ENCODE measurements at regions not wholly inside any gene's neighbourhood (a gene's known extent, or its start where the extent isn't known, plus 50 kb on each side); places are given as distances from the start of the nearest gene placed in this dataset.
"Not testable (repeated sequence)": the region's sequence is repeated elsewhere in the genome, so short reads cannot be mapped to it uniquely, and the experiment has no call there.

DNA sequence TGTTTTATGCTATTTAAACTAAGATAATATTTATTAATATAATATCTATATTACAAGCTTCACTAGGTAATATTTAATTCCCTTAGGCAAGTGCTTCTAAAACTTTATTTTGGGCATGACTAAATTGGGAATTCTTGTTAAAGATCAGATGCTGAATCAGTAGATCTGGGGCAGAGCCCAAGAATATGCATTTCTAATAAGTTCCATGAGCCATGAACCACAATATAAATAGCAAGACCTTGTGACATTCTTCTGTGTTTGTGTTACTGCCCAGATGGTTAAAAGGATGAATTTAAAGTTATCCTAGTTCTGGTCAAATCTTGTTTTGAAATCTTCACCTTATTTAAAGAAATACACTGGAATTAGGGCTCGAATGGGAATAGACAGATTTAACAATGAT lies 258.4 kb upstream of the CACNA2D1 start:
- no peak for DNase-seq

GRCh38 chr7:82700741-82701140 lies 257.2 kb upstream of the CACNA2D1 start:
- DNase-seq: no peak

- no peak for DNase-seq
Measured at GRCh38 chr7:82699773-82700186, 256.2 kb upstream of the CACNA2D1 start.

- no peak for DNase-seq
Measured at GRCh38 chr7:82697897-82698296, 254.3 kb upstream of the CACNA2D1 start.

DNA sequence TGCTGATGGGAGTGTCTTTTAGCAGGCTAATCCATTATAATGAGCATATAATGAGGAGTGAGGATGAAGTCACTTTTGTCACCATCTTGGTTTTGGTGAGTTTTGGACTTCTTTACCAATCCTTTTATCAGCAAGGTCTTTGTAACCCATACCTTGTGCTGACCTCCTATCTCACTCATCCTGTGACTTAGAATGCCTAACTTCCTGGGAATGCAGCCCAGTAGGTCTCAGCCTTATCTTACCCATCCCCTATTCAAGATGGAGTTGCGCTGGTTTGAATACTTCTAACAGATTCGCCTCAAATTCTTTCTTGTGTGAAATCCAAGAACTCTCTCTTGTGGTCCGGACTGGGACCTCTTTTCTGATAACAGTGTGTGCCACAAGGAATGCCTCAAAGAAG lies 253.1 kb upstream of the CACNA2D1 start:
- no peak for DNase-seq

GRCh38 chr7:82694022-82694421 lies 250.4 kb upstream of the CACNA2D1 start:
- no peak for DNase-seq

- DNase-seq: no peak
Measured at GRCh38 chr7:82690929-82691328, 247.4 kb upstream of the CACNA2D1 start.

DNA sequence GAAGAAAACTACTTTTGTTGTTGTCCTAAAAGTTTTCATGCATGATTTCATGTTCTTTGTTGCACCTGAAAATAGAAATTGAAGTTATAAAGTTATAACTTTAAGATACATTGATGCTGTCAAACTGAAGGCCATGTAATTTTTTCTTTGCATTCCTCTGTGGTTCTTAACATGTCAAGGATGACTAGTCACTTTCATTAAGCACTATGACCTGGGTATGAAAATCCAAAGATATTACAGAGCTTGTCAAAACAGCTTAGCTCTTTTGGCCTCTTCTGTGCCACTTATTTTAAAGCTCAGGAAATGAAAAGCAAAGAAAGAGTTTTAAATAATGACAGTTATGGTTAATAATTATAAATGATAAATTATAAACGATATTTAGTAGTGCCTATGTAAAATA lies 241.6 kb upstream of the CACNA2D1 start:
- DNase-seq: no peak

GRCh38 chr7:82678716-82679115 lies 235.1 kb upstream of the CACNA2D1 start:
- DNase-seq: no peak

- no peak for DNase-seq
Measured at GRCh38 chr7:82678259-82678658, 234.7 kb upstream of the CACNA2D1 start.

GRCh38 chr7:82677493-82677892 lies 233.9 kb upstream of the CACNA2D1 start:
- peak; percentile 52 for DNase-seq

DNA sequence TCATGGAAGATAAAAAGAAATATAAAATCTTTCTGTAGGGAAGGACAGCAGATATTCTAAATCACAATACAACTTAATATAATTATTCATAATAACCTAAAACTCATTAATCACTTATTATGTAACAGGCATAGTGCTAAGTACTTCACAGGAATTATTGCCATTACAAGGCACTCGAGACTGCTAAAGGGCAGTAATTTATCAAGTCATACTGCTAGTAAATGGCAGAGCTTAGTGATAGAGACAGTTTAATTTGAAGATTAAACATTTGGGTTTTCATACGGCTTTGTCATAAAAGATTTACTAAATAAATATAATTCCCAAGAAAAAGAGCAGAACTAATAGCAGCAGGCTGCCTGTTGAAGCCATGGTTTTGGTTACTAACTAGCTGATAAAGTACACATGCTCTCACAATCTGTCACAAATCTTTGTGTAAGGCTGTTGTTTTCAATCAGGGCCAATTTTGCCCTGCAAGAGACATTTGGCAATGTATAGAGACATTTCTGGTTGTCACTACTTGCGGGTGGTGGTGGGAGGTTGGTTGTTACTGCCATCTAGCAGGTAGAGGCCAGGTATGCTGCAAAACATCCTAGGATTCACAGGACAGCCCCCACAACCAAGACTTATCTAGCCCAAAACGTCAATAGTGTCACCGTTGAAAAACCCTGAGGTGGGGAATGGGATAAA lies 233.3 kb upstream of the CACNA2D1 start:
- no peak for DNase-seq

GRCh38 chr7:82675396-82675795 lies 231.8 kb upstream of the CACNA2D1 start:
- no peak for DNase-seq

DNA sequence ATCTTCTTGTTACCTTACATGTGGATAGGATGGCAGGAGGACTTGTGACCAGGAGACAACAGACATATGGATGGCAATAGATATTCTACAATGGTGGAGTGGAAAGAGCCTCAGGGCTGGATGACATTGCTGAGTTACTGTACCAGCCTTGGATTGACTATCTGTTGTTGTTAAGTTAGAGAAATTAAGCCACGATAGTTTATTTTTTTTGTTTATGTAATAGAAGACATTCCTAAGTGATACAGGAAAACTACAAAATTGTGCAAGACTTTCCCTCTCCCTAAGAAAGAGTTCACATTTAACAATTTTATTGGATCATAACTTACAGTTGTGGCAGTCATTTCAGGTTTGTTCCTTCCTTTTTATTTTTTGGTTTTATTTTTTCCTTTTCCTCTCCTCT lies 230.7 kb upstream of the CACNA2D1 start:
- no peak for DNase-seq

DNA sequence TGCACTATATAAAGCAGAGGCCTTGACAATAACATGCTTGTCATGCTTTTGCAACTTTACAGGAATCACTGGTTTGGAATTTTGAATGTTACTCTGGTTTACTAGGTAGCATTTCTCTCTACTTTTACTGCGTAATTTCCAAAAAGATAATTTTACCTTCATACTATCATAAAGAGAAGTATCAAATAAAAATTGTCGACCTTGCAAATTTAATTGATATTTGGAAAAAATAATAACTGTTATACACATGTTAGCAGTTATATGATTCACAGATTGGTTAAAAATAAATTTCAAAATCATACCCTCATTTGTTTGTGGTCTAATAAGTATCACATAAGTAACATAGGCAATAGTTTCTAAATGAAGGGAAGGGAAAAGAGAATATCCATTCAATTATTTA lies 228.5 kb upstream of the CACNA2D1 start:
- DNase-seq: no peak

GRCh38 chr7:82669141-82669540 lies 225.6 kb upstream of the CACNA2D1 start:
- no peak for DNase-seq

- no peak for DNase-seq
Measured at GRCh38 chr7:82668676-82669075, 225.1 kb upstream of the CACNA2D1 start.

DNA sequence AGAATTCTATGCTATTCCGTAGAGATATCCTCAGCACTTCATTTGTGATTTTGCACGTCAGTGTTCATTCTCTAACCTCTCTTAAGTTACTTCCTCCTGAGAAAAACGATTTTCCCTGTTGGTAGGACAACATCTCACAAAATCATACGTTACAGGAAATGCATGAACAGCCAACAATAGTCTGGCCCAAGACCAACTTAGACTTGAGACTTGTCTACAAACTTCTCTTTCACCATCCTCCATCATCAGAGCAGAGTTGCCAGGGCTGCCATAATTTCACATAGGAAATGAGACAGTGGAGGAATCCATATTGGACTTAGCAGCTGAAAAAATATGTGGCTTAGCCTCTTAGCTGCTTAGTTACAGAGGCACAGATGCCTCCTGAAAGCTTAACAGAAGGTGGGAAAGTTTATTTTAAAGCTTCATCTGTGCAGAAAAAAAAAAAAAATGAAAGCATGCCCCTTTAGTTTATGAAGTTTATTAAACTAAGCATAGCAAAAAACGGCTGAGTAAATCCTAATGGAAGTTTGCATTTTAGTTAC lies 222.5 kb upstream of the CACNA2D1 start:
- no peak for DNase-seq

- no peak for DNase-seq
Measured at GRCh38 chr7:82655965-82656364, 212.4 kb upstream of the CACNA2D1 start.

DNA sequence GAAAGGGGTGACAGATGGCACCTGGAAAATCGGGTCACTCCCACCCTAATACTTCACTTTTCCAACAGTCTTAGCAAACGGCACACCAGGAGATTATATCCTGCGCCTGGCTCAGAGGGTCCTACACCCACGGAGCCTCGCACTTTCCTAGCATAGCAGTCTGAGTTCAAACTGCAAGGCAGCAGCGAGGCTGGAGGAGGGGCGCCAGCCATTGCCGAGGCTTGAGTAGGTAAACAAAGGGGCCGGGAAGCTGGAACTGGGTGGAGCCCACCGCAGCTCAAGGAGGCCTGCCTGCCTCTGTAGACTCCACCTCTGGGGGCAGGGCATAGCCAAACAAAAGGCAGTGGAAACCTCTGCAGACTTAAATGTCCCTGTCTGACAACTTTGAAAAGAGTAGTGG lies 206.5 kb upstream of the CACNA2D1 start:
- not testable (repeated sequence) for DNase-seq

DNA sequence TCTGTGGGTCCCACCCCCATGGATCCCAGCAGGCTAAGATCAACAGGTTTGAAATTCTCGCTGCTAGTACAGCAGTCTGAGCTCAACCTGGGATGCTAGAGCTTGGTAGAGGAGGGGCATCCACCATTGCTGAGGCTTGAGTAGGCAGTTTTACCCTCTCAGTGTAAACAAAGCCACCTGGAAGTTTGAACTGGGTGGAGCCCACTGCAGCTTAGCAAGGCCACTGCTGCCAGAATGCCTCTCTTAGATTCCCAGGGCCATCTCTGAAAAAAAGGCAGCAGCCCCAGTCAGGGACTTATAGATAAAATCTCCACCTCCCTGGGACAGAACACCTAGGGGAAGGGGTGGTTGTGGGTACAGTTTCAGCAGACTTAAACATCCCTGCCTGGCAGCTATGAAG lies 190.0 kb upstream of the CACNA2D1 start:
- DNase-seq: no peak

DNA sequence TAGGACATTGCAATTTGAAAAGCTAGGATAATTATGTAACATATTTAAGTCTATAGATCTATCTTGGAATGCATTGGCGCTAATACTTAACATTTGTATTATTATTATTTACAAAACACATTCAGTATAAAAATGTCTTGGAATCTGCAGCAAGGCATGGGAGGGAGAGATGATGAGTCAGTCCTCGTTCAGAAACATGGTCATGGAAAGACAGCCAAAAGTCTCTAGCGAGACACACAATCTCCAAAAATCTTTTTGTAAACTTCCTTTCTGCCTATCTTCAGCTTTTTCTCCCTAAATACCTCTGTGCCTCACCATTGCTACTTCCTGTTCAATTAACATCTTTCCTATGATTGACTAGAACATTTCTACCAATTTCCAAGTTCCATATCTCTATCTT lies 188.4 kb upstream of the CACNA2D1 start:
- no peak for DNase-seq

- no peak for DNase-seq
Measured at GRCh38 chr7:82629583-82629982, 186.0 kb upstream of the CACNA2D1 start.

- DNase-seq: no peak
Measured at GRCh38 chr7:82625377-82625776, 181.8 kb upstream of the CACNA2D1 start.

- no peak for DNase-seq
Measured at GRCh38 chr7:82624965-82625364, 181.4 kb upstream of the CACNA2D1 start.

Measured in CD4-positive, alpha-beta T cell treated with Interleukin-15 for 1 hour (primary cell).